GM13976 (cell line): ENCODE measurements at regions not wholly inside any gene's neighbourhood (a gene's known extent, or its start where the extent isn't known, plus 50 kb on each side); places are given as distances from the start of the nearest gene placed in this dataset.
"Not testable (repeated sequence)": the region's sequence is repeated elsewhere in the genome, so short reads cannot be mapped to it uniquely, and the experiment has no call there.

ENCODE experiments used
- DNase-seq: peaks from one replicate; pipeline ENCODE4 v3.0.0; 2012; ENCODE audit warnings: low spot score
- CTCF ChIP-seq: IDR thresholded peaks from 2 replicates; pipeline ENCODE4 v1.5.1; 2012; ENCODE audit warnings: borderline replicate concordance, mild to moderate bottlenecking; ENCODE audit not compliant: insufficient read depth; ENCODE audit errors: extremely low read depth, missing control alignments, control extremely low read depth
- in situ Hi-C: fragments of 300-500 bp; cut with MboI; formaldehyde crosslinking; loops from one replicate; pipeline ENCODE4 v1.12.0; 2022; ENCODE audit warnings: low sequenced_read_pairs, mixed read lengths, inconsistent platforms; ENCODE audit not compliant: unreplicated experiment

GRCh38 chr14:37890095-37890494, 294.7 kb downstream of the TTC6 start:
- in situ Hi-C loops: no loop called here
- DNase-seq: no peak
- no peak for TF ChIP-seq CTCF

DNA sequence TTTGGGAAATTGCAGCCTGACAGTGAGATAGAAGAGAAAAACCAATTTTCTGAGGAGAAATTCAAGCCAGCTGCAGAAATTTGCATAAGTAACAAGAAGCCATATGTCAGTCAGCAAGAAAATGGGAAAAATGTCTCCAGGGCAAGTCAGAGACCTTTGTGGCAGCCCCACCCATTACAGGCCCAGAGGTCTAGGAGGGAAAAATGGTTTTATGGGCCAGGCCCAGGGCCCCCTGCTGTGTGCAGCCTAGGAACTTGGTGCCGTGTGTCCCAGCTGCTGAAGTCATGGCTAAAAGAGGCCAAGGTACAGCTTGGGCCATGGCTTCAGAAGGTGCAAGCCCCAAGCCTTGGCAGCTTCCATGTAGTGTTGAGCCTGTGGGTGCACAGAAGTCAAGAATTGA, 296.1 kb downstream of the TTC6 start:
- in situ Hi-C loops, DNase-seq: not testable (repeated sequence)

GRCh38 chr14:37894463-37894862, 299.0 kb downstream of the TTC6 start:
- no peak for TF ChIP-seq CTCF
- no peak for DNase-seq
- in situ Hi-C loops: no loop called here

DNA sequence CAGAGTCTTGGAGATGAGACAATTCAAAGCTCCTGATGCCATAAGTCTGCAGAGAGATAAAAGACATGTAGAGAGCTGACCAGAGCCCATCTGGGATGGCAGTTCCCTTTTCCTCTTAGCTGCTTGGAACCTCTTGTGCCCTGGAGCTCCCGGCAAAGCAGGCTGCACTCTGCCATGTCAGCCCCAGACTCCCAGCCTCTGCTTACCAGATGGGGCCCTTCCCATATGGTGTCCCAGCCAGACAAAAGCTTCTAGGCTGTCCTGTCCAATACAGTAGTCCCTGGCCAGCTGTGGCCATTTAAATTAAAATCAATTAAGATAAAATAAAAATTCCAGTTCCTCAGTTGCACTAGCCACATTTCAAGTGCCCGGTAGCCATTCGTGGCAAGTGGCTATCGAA, 303.9 kb downstream of the TTC6 start:
- in situ Hi-C loops: no loop called here
- DNase-seq: no peak
- TF ChIP-seq CTCF: no peak

DNA sequence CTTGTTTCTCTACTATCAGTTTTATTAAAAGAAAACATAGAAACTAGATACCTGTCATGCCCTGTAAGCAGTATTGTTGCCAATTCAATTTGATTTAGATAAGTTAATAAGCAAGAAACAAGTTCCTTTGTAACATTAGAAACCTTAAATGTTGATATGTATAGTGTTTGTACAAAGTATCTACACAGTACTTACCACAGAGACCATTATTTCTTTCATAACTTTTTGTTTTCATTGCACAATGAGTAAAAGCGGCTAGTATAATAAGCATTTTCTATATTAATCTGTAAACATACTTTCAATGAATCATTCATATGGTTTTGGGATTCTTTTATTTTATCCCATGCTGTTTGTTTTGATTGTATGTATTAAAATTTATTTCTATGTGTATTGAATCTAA, 305.1 kb downstream of the TTC6 start:
- no peak for TF ChIP-seq CTCF
- in situ Hi-C loops: no loop called here
- DNase-seq: no peak

DNA sequence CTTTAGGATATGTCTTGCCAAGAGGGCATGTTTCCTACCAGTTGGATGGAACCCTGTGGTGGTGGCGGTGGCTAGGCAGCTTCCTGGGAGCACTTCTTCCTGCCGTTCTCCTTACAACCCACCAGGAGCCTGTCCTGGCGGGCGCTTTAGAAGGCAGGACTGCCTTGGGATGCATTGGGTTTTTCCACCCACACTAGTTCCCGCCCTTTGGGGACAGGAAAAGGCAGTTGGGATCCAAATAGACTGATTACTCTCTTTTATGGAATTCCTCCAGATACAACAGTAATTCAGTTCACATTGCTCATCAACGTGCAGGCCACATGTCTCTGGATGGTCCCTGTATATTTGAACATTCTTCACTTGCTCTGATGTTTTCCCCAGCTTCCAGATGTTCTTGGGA, 305.7 kb upstream of the SSTR1 start:
- DNase-seq: no peak
- TF ChIP-seq CTCF: no peak
- in situ Hi-C loops: no loop called here

DNA sequence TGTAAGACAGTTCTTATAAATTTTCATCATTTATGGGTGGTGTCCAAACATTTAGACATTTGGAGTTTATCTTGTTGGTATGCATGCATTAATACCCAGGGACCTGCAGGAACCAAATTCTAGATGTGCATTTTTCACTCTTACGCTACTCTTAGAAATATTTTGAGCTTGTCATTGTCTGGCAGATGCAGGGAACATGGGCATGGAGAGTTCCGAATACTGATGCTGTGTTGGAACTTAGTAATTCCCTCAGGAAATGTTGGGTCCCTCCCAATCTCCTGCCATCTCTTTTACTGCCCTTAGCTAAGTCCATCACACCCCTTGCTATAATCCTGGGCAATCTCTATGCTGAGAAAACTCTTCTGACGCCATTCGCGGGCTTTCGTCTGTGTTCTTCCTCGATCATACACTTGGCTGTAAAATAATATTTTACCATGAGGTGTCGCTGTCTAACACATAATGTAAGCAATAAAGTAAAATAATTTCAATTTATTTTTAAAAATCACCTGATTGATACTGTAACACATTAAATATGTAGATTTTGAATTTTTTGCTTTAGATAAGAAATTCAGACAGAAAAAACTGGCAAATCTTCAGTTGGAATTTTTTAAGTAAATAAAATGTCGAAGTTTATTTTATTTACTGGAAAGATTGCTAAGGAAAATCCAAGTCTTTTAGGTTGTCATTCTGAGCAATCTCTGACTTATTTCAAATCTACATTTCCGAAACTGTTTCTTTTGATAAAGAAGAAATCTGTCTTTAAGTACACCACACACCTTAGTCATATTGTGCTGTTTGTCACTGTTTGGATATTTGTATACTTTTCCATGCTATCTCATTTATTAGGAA, 304.1 kb upstream of the SSTR1 start:
- DNase-seq: peak; percentile 16
- in situ Hi-C loops: no loop called here

More for the DNA sequence above, 304.1 kb upstream of the SSTR1 start:
- peak; percentile 8 for TF ChIP-seq CTCF
